HEK293 (cell line): ENCODE measurements at regions not wholly inside any gene's neighbourhood (a gene's known extent, or its start where the extent isn't known, plus 50 kb on each side); places are given as distances from the start of the nearest gene placed in this dataset.

Experiments used
- CTCF ChIA-PET: fragments of 350-600 bp; formaldehyde crosslinking; extraction: SDS; loops from one replicate; lab custom pipeline; 2021; ENCODE audit warnings: antibody characterized with exemption; lab: Yijun Ruan, JAX
- POLR2A ChIA-PET: fragments of 300-600 bp; formaldehyde crosslinking; extraction: SDS; loops from one replicate; lab custom pipeline; 2020; ENCODE audit warnings: antibody characterized with exemption, inconsistent platforms; lab: Yijun Ruan, JAX
- H3K27ac ChIP-seq: fragments of 200-500 bp; sonication (Bioruptor generic); 2 replicates; pipeline ENCODE4 v1.5.1; 2014; ENCODE audit warnings: low read depth, low read length, control low read depth, inconsistent platforms; ENCODE audit errors: extremely low read depth
- H3K36me3 ChIP-seq, 2 experiments: fragments of 200-500 bp in 1 of 2; sonication (Bioruptor generic) in 1 of 2; 1 replicate in 1 of 2; 2 replicates in 1 of 2; pipeline ENCODE4 v1.5.1; 2014 to 2017; ENCODE audit warnings: inconsistent platforms in 2 of 2, low read length in 2 of 2; ENCODE audit not compliant: control insufficient read depth in 2 of 2, insufficient read depth in 1 of 2
- H3K4me1 ChIP-seq: fragments of 200-500 bp; sonication (Bioruptor generic); 2 replicates; pipeline ENCODE4 v1.5.1; 2014; ENCODE audit warnings: mild to moderate bottlenecking, low read length, inconsistent platforms; ENCODE audit not compliant: control insufficient read depth, insufficient read depth
- H3K4me3 ChIP-seq: 2 replicates; pipeline ENCODE4 v1.5.1; 2011; ENCODE audit warnings: low read depth, mild to moderate bottlenecking, control low read depth, low read length, moderate library complexity
- H3K9me3 ChIP-seq: fragments of 200-500 bp; sonication (Bioruptor generic); 2 replicates; pipeline ENCODE4 v1.5.1; 2014; ENCODE audit warnings: low read depth, low read length, inconsistent platforms; ENCODE audit not compliant: control insufficient read depth, insufficient read depth
- CTCF ChIP-seq: fragments of 450-650 bp; formaldehyde crosslinking; IDR thresholded peaks from 2 replicates; pipeline ENCODE4 v1.5.1; 2016; ENCODE audit warnings: missing biosample characterization, missing genetic modification characterization
- IKZF3 ChIP-seq: fragments of 450-650 bp; IDR thresholded peaks from 2 replicates; pipeline ENCODE4 v1.5.0; 2018; ENCODE audit warnings: missing biosample characterization, mild to moderate bottlenecking, missing genetic modification characterization, moderate library complexity
- KLF1 ChIP-seq: fragments of 450-650 bp; formaldehyde crosslinking; IDR thresholded peaks from 2 replicates; pipeline ENCODE4 v1.5.1; 2016; ENCODE audit warnings: missing biosample characterization, missing genetic modification characterization
- KLF10 ChIP-seq: fragments of 450-650 bp; IDR thresholded peaks from 2 replicates; pipeline ENCODE4 v1.5.1; 2018; ENCODE audit warnings: missing biosample characterization, mild to moderate bottlenecking, missing genetic modification characterization
- KLF9 ChIP-seq: fragments of 450-650 bp; formaldehyde crosslinking; IDR thresholded peaks from 2 replicates; pipeline ENCODE4 v1.5.1; 2016; ENCODE audit warnings: missing biosample characterization, missing genetic modification characterization, low read depth
- OSR2 ChIP-seq: fragments of 450-650 bp; formaldehyde crosslinking; IDR thresholded peaks from 2 replicates; pipeline ENCODE4 v1.5.1; 2016; ENCODE audit warnings: missing biosample characterization, missing genetic modification characterization
- RBAK ChIP-seq: fragments of 450-650 bp; formaldehyde crosslinking; IDR thresholded peaks from 2 replicates; pipeline ENCODE4 v1.5.1; 2016; ENCODE audit warnings: missing biosample characterization, missing genetic modification characterization
- SCRT2 ChIP-seq: fragments of 450-650 bp; formaldehyde crosslinking; IDR thresholded peaks from 2 replicates; pipeline ENCODE4 v1.5.1; 2016; ENCODE audit warnings: missing biosample characterization, missing genetic modification characterization
- SETDB1 ChIP-seq: IDR thresholded peaks from one replicate; pipeline ENCODE4 v1.6.1; 2017; ENCODE audit warnings: mild to moderate bottlenecking, low read length, moderate library complexity, mixed read lengths; ENCODE audit not compliant: insufficient read length
- ZBTB7A ChIP-seq: fragments of 450-650 bp; formaldehyde crosslinking; IDR thresholded peaks from 2 replicates; pipeline ENCODE4 v1.5.1; 2016; ENCODE audit warnings: low read depth, missing biosample characterization, missing genetic modification characterization
- ZBTB8A ChIP-seq: fragments of 450-650 bp; formaldehyde crosslinking; IDR thresholded peaks from 2 replicates; pipeline ENCODE4 v1.5.1; 2016; ENCODE audit warnings: missing biosample characterization, missing genetic modification characterization
- ZNF121 ChIP-seq: fragments of 450-650 bp; formaldehyde crosslinking; IDR thresholded peaks from 2 replicates; pipeline ENCODE4 v1.5.1; 2016; ENCODE audit warnings: missing biosample characterization, missing genetic modification characterization
- ZNF157 ChIP-seq: fragments of 450-650 bp; formaldehyde crosslinking; IDR thresholded peaks from 2 replicates; pipeline ENCODE4 v1.5.1; 2016; ENCODE audit warnings: missing biosample characterization, missing genetic modification characterization
- ZNF174 ChIP-seq: fragments of 450-650 bp; formaldehyde crosslinking; IDR thresholded peaks from 2 replicates; pipeline ENCODE4 v1.5.0; 2017; ENCODE audit warnings: missing biosample characterization, mild to moderate bottlenecking, missing genetic modification characterization
- ZNF24 ChIP-seq: fragments of 450-650 bp; formaldehyde crosslinking; IDR thresholded peaks from 2 replicates; pipeline ENCODE4 v1.5.1; 2016; ENCODE audit warnings: missing biosample characterization, missing genetic modification characterization
- ZNF266 ChIP-seq: fragments of 450-650 bp; formaldehyde crosslinking; IDR thresholded peaks from 2 replicates; pipeline ENCODE4 v1.5.1; 2016; ENCODE audit warnings: missing biosample characterization, missing genetic modification characterization, low read depth
- ZNF366 ChIP-seq: fragments of 450-650 bp; formaldehyde crosslinking; conservative IDR thresholded peaks from 2 replicates; pipeline ENCODE4 v1.5.1; 2016; ENCODE audit warnings: missing biosample characterization, missing genetic modification characterization
- ZNF510 ChIP-seq: fragments of 450-650 bp; formaldehyde crosslinking; IDR thresholded peaks from 2 replicates; pipeline ENCODE4 v1.5.1; 2018; ENCODE audit warnings: mild to moderate bottlenecking, missing genetic modification characterization, missing biosample characterization; ENCODE audit not compliant: insufficient replicate concordance
- ZNF555 ChIP-seq: fragments of 450-650 bp; formaldehyde crosslinking; conservative IDR thresholded peaks from 2 replicates; pipeline ENCODE4 v1.5.1; 2017; ENCODE audit warnings: missing biosample characterization, mild to moderate bottlenecking, missing genetic modification characterization, inconsistent platforms
- ZNF558 ChIP-seq: fragments of 450-650 bp; formaldehyde crosslinking; IDR thresholded peaks from 2 replicates; pipeline ENCODE4 v1.5.1; 2016; ENCODE audit warnings: missing biosample characterization, missing genetic modification characterization
- ZNF585B ChIP-seq: fragments of 450-650 bp; formaldehyde crosslinking; IDR thresholded peaks from 2 replicates; pipeline ENCODE4 v1.5.1; 2016; ENCODE audit warnings: missing biosample characterization, missing genetic modification characterization
- ZNF600 ChIP-seq: fragments of 450-650 bp; formaldehyde crosslinking; IDR thresholded peaks from 2 replicates; pipeline ENCODE4 v1.5.1; 2016; ENCODE audit warnings: missing biosample characterization, missing genetic modification characterization
- ZNF658 ChIP-seq: fragments of 450-650 bp; formaldehyde crosslinking; IDR thresholded peaks from 2 replicates; pipeline ENCODE4; 2016; ENCODE audit warnings: missing biosample characterization, missing genetic modification characterization
- ZNF660 ChIP-seq: fragments of 450-650 bp; IDR thresholded peaks from 2 replicates; pipeline ENCODE4 v1.5.1; 2018; ENCODE audit warnings: missing biosample characterization, mild to moderate bottlenecking, missing genetic modification characterization
- ZNF777 ChIP-seq: fragments of 450-650 bp; formaldehyde crosslinking; IDR thresholded peaks from 2 replicates; pipeline ENCODE4 v1.5.1; 2017; ENCODE audit warnings: missing biosample characterization, missing genetic modification characterization, borderline replicate concordance
- ZXDB ChIP-seq: fragments of 450-650 bp; formaldehyde crosslinking; IDR thresholded peaks from 2 replicates; pipeline ENCODE4 v1.5.1; 2016; ENCODE audit warnings: missing biosample characterization, missing genetic modification characterization
- TF ChIP-seq, protein P1 (sequence below): fragments of 450-650 bp; formaldehyde crosslinking; IDR thresholded peaks from 2 replicates; pipeline ENCODE4 v1.5.1; 2016; ENCODE audit warnings: missing biosample characterization, missing genetic modification characterization
- TF ChIP-seq, protein P2 (sequence below): sonication (generic); formaldehyde crosslinking; IDR thresholded peaks from 2 replicates; pipeline ENCODE4 v1.8.1; 2022; ENCODE audit warnings: mild to moderate bottlenecking, moderate library complexity, missing genetic modification reagents
- TF ChIP-seq, protein P3 (sequence below): fragments of 450-650 bp; formaldehyde crosslinking; IDR thresholded peaks from 2 replicates; pipeline ENCODE4 v1.5.1; 2016; ENCODE audit warnings: missing biosample characterization, missing genetic modification characterization

DNA sequence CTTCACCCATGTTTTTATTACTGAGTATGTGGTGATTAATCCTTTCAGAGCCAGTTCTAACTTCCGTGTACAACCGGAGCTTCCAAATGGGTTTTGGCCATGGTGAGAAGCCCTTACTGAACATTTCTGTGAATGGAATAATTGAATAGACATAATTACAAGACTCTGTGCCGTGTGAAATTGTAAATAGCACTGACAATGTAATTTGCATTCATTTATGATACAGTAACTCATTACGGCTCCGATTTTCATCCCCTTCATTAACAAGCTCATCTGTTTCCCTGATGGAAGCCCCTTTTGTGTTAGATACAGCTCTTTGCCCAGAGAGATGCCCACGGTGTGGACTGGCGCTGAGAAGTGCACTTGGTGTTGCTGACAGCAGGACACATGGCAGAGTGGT, 891.0 kb downstream of the AACS start:
- Histone ChIP-seq H3K9me3 (no peaks in the 10 kb centered on the region), H3K4me3 (no peak overlapping the region), H3K36me3 (no peaks in the 10 kb centered on the region), H3K4me1 (no peaks in the 10 kb centered on the region), H3K27ac (no peak overlapping the region)
- POLR2A ChIA-PET: no interaction called here
- TF ChIP-seq ZNF157 (tag by site-specific recombination) (no peak), ZBTB7A (tag by site-specific recombination) (no peak), ZBTB8A (no peak)
- TF ChIP-seq, protein P1, sequence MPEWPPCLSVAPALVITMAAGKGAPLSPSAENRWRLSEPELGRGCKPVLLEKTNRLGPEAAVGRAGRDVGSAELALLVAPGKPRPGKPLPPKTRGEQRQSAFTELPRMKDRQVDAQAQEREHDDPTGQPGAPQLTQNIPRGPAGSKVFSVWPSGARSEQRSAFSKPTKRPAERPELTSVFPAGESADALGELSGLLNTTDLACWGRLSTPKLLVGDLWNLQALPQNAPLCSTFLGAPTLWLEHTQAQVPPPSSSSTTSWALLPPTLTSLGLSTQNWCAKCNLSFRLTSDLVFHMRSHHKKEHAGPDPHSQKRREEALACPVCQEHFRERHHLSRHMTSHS (tag by site-specific recombination): no peak
- CTCF ChIA-PET: no interaction called here

- Histone ChIP-seq H3K4me3 (no peak overlapping the region), H3K27ac (no peak overlapping the region)
- TF ChIP-seq ZNF121: no peak
- TF ChIP-seq ZNF555: no peak
- no peak for TF ChIP-seq ZNF660 (tag by site-specific recombination)
- TF ChIP-seq OSR2 (tag by site-specific recombination): no peak
- TF ChIP-seq ZNF658 (tag by site-specific recombination): no peak
- TF ChIP-seq KLF9 (tag by site-specific recombination): no peak
- TF ChIP-seq ZNF777 (tag by site-specific recombination): no peak
- no peak for TF ChIP-seq SETDB1
- no peak for TF ChIP-seq ZNF558 (tag by site-specific recombination)
- TF ChIP-seq ZXDB (tag by site-specific recombination): no peak
- TF ChIP-seq, protein P2, sequence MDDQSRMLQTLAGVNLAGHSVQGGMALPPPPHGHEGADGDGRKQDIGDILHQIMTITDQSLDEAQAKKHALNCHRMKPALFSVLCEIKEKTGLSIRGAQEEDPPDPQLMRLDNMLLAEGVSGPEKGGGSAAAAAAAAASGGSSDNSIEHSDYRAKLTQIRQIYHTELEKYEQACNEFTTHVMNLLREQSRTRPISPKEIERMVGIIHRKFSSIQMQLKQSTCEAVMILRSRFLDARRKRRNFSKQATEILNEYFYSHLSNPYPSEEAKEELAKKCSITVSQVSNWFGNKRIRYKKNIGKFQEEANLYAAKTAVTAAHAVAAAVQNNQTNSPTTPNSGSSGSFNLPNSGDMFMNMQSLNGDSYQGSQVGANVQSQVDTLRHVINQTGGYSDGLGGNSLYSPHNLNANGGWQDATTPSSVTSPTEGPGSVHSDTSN (CRISPR knock-in tag): no peak
- no peak for TF ChIP-seq CTCF (tag by site-specific recombination)
- no peak for TF ChIP-seq ZNF266
- no peak for TF ChIP-seq SCRT2
- TF ChIP-seq ZNF510 (tag by site-specific recombination): no peak
- TF ChIP-seq ZNF600 (tag by site-specific recombination): no peak
- TF ChIP-seq ZNF24: no peak
- TF ChIP-seq, all 188 proteins: peak for 0
- ChIA-PET POLR2A (no interaction called here), CTCF (no interaction called here)
- Histone ChIP-seq H3K9me3 (no peaks in the 10 kb centered on the region), H3K36me3 (no peaks in the 10 kb centered on the region), H3K4me1 (no peaks in the 10 kb centered on the region)
These were observed 901.4 kb downstream of the AACS start for GRCh38 chr12:125966641-125967040.

DNA sequence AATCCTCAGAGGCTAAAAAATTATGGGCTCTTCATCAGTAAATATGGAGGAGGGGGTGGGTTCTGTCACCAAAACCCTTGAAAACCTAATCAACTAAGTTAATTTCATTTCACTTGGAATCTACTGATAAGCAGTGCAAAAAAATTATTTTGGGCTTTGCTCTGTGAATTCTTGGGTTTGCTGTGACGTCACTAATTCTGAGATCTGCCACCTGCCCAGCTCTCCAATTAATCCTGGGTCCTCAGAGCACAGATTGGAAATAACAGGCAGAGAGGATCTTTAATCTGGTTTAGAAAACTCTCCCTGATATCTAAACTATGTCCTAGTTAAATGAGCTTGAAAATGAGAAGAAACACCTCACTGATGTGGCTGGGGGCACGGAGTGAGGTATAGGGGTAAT, 903.2 kb downstream of the AACS start:
- Histone ChIP-seq H3K4me3 (no peak overlapping the region), H3K9me3 (no peaks in the 10 kb centered on the region)
- TF ChIP-seq KLF1 (tag by site-specific recombination) (no peak), ZNF585B (no peak), IKZF3 (no peak), RBAK (tag by site-specific recombination) (no peak), ZNF366 (tag by site-specific recombination) (no peak), ZNF174 (tag by site-specific recombination) (no peak), KLF10 (no peak)
- TF ChIP-seq, protein P2 (CRISPR knock-in tag): no peak
- TF ChIP-seq, protein P3, sequence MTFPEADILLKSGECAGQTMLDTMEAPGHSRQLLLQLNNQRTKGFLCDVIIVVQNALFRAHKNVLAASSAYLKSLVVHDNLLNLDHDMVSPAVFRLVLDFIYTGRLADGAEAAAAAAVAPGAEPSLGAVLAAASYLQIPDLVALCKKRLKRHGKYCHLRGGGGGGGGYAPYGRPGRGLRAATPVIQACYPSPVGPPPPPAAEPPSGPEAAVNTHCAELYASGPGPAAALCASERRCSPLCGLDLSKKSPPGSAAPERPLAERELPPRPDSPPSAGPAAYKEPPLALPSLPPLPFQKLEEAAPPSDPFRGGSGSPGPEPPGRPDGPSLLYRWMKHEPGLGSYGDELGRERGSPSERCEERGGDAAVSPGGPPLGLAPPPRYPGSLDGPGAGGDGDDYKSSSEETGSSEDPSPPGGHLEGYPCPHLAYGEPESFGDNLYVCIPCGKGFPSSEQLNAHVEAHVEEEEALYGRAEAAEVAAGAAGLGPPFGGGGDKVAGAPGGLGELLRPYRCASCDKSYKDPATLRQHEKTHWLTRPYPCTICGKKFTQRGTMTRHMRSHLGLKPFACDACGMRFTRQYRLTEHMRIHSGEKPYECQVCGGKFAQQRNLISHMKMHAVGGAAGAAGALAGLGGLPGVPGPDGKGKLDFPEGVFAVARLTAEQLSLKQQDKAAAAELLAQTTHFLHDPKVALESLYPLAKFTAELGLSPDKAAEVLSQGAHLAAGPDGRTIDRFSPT (tag by site-specific recombination): no peak

More for the DNA sequence above, 903.2 kb downstream of the AACS start:
- no peaks in the 10 kb centered on the region for H3K36me3 ChIP-seq
- CTCF ChIA-PET: no interaction called here
- POLR2A ChIA-PET: no interaction called here
- H3K4me1 ChIP-seq: no peaks in the 10 kb centered on the region
- no peak overlapping the region for H3K27ac ChIP-seq
